ENCODE measurements at regions not wholly inside any gene's neighbourhood (a gene's known extent, or its start where the extent isn't known, plus 50 kb on each side); places are given as distances from the start of the nearest gene placed in this dataset.
A peak's percentile ranks its signal among the peaks of the same experiment; 100 is the strongest.

DNA sequence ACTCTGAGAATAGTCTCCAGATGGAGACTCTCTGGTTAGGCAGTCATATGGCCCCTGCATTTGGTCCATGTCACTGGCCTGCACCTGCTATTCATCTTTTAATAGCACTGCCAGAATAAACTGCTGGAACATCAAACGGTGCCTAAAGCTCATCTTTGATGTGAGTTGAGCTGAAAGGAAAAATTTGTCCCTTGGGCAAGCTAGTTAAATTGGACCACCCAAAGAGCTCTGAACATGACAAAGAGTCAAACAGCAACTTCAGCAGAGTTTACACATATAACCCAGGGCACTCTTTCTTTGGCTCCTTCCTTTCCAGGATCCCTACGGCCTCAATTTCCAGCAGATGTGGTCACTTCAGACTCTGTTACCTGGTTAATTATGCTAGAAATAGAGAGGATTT is 269.9 kb downstream of the RPL10L start:
- Histone ChIP-seq H3K4me3 (ENCODE audit: low read depth, low read length) (no peak overlapping the region), H3K36me3 (no peaks in the 10 kb centered on the region), H3K27me3 (no peaks in the 10 kb centered on the region), H3K9me3 (no peaks in the 10 kb centered on the region), H3K4me1 (no peaks in the 10 kb centered on the region)
- TF ChIP-seq CTCF (IDR thresholded peaks at IDR 0.05; ENCODE audit: low read depth, low read length) = no peak
- no peak for DNase-seq

- H3K27me3 ChIP-seq = no peaks in the 10 kb centered on the region
- DNase-seq = no peak
- no peaks in the 10 kb centered on the region for H3K36me3 ChIP-seq
- no peak overlapping the region for H3K4me3 ChIP-seq (ENCODE audit: low read depth, low read length)
- no peak for TF ChIP-seq CTCF (IDR thresholded peaks at IDR 0.05; ENCODE audit: low read depth, low read length)
- no peaks in the 10 kb centered on the region for H3K4me1 ChIP-seq
- no peaks in the 10 kb centered on the region for H3K9me3 ChIP-seq
These were observed 273.3 kb downstream of the RPL10L start for GRCh38 chr14:46378248-46378647.

DNA sequence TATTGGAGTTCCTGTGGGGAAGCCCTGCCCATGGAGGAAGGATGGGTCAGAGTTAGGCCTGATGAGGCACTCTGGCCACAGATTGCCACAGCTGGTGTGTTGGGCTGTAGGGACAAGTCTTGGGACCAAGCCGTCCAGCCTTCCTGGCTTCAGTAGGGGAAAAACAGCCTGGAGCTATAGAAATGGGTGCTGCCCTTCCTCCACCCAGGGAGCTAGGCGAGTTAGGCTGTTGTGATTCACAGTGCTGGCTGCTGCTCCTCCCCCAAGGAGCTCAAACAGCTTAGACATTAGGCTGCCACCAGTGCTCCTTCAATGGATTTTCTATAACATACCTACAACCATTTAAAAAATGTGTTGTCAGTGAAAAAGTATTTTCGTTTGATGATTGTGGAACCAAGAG is 274.3 kb downstream of the RPL10L start:
- no peak for DNase-seq
- no peaks in the 10 kb centered on the region for H3K4me1 ChIP-seq
- H3K27me3 ChIP-seq = no peaks in the 10 kb centered on the region
- no peaks in the 10 kb centered on the region for H3K9me3 ChIP-seq
- no peaks in the 10 kb centered on the region for H3K36me3 ChIP-seq
- H3K4me3 ChIP-seq (ENCODE audit: low read depth, low read length) = no peak overlapping the region
- TF ChIP-seq CTCF (IDR thresholded peaks at IDR 0.05; ENCODE audit: low read depth, low read length) = no peak

GRCh38 chr14:46369391-46369790 is 282.2 kb downstream of the RPL10L start:
- no peak for TF ChIP-seq CTCF (IDR thresholded peaks at IDR 0.05; ENCODE audit: low read depth, low read length)
- Histone ChIP-seq H3K4me1 (peaks cover 23% of the 10 kb centered on the region), H3K4me3 (ENCODE audit: low read depth, low read length) (no peak overlapping the region), H3K27me3 (no peaks in the 10 kb centered on the region), H3K9me3 (no peaks in the 10 kb centered on the region; the same call in 1 of the 2 replicates), H3K36me3 (no peaks in the 10 kb centered on the region)
- DNase-seq = no peak

DNA sequence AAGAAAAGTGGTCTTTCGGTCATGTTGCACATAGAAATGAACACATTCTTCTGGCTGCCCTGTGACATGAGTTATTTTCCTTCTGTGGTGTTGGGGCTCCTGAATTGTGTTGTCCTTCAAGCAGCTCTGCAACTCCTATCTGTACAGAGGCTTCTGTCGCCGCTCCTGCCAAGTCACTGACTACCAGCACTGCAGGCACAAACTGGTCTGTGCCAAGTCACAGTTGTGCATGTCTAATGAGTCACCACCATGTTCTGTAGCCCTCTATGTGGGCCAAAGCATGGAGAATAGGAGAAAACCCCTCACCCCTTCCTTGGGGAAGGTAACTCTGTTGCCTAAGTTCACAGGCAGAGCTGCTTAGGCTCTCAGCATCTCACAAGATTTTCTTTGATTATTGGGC is 283.3 kb downstream of the RPL10L start:
- TF ChIP-seq CTCF (IDR thresholded peaks at IDR 0.05; ENCODE audit: low read depth, low read length) = no peak
- no peaks in the 10 kb centered on the region; the same call in 1 of the 2 replicates for H3K9me3 ChIP-seq
- DNase-seq = peak; percentile 72

GRCh38 chr14:46352844-46353243 is 298.7 kb downstream of the RPL10L start:
- H3K9me3 ChIP-seq = no peaks in the 10 kb centered on the region
- H3K4me1 ChIP-seq = peaks cover 19% of the 10 kb centered on the region
- H3K36me3 ChIP-seq = 0 out of 2 replicates have a peak, but pooled peaks cover 3% of the 10 kb centered on the region
- no peak overlapping the region for H3K4me3 ChIP-seq (ENCODE audit: low read depth, low read length)
- peak; percentile 50 for DNase-seq
- H3K27me3 ChIP-seq = no peaks in the 10 kb centered on the region
- no peak for TF ChIP-seq CTCF (IDR thresholded peaks at IDR 0.05; ENCODE audit: low read depth, low read length)

More for the DNA sequence above, 283.3 kb downstream of the RPL10L start:
- no peaks in the 10 kb centered on the region for H3K36me3 ChIP-seq
- no peak overlapping the region for H3K4me3 ChIP-seq (ENCODE audit: low read depth, low read length)
- no peaks in the 10 kb centered on the region for H3K27me3 ChIP-seq
- H3K4me1 ChIP-seq = peaks cover 23% of the 10 kb centered on the region
